ENCODE measurements at regions not wholly inside any gene's neighbourhood (a gene's known extent, or its start where the extent isn't known, plus 50 kb on each side); places are given as distances from the start of the nearest gene placed in this dataset.

DNA sequence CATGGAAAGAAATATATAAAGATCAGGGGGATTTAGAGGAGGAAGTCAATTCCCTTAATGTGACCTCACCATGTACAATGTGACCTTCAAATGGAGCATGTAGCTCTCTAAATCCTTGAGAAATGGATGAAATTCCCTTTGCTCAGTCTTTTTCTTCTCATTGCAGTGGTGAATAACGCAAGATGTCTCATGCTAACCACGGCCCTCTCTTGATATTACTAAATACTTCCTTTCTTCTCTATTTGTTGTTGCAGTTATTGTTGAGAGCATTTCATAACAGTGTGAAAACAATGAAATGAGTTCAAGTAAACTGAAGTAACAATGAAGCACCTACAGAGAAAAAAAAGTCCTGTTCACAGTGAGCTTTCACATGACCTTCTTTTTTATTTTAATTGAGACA, 55.6 kb downstream of the ZNF281 start:
- DNase-seq, result no peak

DNA sequence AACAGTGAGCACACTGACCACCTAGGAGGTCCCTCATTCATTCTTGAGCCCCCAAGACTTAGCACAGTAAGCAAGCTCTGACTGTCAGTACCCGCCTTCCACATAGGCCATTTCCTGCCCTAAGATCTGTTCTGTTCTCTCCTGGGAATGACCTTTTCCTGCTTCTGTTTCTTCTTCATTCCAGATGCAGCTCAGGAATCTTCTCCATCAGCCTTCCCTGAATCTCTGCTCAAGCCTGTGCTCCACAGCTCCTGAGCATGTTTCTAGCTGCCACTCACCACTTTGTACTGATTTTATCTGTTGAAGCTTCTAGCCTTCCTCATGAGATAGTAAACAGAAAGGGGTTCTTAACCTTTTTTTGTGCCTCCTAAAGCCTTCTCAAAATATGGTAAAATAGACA, 56.6 kb downstream of the ZNF281 start:
- DNase-seq, result no peak

DNA sequence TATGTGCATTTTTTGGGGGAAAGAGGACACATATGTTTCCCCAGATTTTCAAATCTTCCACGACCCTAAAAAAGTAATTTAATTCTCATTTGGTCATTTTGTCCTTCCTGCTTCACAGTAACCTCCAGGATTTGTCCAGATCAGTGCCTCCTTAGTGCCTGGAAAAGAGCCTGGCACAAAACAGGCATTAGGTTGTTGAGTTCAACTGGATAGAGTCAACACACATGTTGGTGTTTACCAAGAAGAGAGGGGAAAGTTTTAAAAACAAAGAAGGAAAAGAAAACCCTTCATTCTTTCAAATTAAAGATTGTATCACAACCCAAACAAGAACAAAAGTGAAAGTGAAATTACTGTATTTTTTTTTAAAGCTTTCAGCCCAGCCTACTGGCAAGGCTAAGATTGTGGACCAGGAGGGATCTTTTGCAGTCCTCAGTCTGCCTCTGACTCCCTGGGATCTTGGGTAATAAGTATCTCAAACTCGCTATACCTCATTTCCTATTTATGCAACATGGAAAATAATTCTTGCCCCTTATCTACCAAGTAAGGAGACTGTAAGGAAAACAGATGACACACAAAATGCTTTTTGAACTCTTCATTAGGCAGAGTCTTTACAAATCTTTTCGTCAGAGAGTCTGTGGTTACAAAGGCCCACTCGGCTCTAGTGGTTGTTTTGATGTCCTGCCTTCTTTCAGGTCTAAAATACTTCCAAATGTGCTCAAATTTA, 57.8 kb downstream of the ZNF281 start:
- no peak for DNase-seq

DNA sequence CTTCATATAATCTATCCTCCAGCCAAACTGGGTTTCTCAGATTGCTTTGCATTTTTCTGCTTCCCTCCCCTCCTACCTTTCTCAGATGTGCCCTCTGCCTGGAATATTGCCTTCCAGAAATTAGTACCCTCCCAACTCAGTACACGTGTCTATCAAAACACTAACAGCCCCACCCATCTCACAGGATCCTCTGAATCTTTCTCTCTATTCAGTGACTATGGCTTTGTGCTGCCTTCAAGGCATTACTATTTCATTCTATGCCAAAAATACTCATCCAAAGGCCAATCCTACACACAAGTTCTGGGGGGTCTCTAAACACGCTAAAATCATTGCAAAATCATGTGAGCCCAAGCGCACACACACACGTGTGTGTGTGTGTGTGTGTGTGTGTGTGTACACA, 58.4 kb downstream of the ZNF281 start:
- DNase-seq, result no peak

DNA sequence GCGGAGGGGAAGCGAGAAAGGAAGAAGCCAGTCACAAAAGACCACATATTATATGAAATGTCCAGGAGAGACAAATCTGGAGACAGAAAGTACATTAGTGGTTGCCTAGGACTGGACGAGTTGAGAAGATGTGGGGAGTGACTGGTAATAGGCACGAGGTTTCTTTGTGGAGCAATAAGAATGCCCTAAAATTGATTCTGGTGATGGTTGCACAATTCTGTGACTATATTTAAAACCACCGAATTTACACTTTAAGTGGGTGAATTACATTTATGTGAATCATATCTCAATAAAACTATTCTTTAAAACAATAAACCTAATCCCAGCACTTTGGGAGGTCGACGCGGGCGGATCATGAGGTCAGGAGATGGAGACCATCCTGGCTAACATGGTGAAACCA, 63.1 kb downstream of the ZNF281 start:
- DNase-seq, result no peak

DNA sequence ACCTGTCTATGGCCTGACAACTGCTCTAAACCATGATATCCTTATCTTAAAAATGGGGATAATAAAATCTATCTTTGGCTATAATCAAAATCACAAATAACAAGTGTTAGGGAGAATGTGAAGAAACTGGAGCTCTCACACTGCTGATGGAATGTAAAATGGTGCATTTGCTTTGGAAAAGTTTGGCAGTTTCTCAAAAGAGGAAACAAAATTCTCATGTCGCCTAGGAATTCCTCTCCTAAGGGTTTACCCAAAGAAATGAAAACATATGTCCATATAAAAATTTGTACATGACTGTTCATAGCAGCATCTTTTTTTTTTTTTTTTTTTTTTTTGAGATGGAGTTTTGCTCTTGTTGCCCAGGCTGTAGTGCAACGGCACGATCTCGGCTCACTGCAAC, 64.3 kb downstream of the ZNF281 start:
- no peak for DNase-seq

DNA sequence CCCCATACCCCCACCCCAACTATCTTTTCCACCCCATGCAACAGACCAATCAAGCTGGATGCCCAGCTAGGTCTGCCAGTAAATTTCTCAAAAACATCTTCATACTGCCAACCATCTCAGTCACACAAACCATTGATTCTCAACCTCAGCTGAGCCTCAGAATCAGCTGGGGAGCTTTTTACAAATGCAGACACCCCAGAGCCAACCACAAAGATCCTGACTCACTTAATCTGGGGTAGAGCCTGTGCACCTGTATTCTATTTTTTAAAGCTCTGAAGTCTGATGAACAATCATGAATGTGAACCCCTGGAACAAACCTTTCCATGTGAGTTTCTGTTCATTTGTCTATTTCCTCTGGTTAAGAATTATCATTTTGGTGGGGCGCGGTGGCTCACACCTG, 66.0 kb downstream of the ZNF281 start:
- DNase-seq, result no peak

DNA sequence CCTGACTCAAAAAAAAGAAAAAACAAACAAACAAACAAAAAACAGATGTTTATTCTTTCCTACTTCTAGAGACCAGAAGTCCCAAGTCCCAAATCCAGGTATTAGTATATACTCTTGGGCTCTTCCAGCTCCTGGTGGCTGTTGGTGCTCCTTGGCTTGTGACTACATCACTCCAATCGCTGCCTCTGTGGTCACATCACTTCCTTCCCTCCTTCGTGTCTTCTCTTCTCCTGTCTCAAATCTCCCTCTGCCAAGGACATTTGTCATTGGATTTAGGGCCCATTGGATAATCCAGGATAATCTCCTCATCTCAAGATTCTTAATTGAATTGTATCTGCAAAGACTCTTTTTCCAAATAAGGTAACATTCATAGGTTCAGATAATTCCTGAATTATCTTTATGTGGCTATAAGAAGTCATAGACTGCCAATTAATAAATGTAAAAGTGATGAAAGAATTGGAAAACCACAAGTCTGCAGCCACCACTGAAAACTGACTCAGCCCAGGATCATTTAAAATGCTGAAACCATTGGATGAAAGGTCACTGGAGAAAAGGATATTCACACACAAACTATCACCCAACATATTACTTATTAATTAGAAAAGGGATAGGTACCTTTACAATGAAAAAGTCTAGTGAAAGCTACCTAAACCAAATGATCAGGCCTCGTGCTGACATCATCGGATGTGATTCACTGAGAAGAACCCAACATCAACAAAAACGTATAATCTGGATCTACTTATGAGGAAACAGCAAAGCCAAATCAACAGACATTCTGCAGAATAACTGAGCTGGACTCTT, 67.1 kb downstream of the ZNF281 start:
- DNase-seq, result no peak

DNA sequence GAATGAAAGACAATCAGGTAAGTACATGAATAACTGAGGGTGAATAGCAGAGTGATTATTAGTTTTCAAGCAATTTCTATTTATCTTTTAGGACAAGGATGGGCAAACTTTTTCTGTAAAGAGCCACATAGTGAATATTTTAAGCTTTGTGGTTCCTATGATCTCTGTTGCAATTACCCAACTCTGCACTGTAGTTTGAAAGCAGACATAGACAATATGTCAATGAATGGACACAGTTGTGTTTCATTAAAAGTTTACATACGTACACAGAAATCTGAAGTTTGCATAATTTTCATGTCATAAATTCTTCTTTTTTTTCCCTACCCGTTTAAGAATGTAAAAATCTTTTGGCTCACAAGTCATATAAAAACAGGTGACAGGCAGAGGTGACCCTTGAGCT, 71.4 kb downstream of the ZNF281 start:
- DNase-seq, result no peak

DNA sequence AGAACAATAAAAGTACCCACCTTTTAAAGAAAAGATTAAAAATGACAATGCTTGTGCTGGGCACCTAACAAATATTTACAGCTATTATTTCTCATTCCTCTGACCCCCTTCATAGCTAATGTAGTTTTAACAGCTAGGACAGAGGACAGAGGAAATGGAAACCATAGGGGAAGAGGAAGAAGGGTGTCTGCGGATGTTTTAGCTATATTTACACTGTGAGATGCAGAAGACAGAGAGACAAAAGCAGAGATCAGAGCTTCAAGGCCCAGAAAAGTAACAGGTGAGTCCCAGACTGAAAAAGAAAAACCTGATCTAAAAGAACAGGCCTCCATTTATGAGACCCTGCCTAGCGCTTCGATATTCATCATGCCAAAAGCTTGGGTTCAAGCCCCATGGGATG, 72.0 kb downstream of the ZNF281 start:
- no peak for DNase-seq

DNA sequence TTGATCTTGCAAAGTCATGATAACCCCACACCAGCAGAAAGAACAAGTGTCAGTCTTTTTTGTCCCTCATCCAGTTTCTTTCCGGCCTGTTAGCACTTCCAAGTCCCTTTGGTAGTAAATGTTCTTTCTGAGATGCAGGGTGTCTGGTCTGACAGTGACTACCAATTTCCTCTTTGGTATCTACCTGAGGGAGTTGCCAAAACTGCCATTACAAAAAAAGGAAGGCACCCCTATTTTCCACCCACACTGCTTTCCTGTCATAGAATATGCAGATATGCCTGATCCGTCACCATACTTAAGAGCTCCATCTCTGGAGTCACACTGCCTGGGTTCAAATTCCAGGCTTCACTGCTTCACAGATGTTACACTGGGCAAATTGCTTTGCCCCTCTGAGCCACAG, 72.4 kb downstream of the ZNF281 start:
- no peak for DNase-seq

DNA sequence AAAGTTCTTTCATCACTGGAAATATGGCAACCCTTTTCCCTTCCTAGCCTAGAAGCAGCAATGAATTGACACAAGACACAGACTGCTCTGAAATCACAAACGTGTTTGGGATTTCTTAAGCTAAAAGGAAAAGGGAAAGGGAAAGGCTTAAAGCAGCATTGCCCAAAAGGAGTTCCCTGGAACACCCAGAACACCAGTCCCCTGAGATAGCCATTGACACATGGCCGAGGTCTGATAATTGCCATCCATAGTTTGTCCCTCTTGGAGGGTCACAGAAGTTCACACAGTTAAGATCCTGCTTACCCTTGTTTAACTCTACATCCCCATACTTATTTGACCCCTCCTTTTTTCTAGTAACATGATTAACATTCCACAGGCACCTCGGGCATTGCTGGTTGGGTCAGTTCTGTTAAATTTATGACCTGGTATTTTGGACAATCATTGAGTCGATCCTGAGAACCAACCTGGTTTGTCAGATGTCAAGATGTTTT, 72.9 kb downstream of the ZNF281 start:
- no peak for DNase-seq

DNA sequence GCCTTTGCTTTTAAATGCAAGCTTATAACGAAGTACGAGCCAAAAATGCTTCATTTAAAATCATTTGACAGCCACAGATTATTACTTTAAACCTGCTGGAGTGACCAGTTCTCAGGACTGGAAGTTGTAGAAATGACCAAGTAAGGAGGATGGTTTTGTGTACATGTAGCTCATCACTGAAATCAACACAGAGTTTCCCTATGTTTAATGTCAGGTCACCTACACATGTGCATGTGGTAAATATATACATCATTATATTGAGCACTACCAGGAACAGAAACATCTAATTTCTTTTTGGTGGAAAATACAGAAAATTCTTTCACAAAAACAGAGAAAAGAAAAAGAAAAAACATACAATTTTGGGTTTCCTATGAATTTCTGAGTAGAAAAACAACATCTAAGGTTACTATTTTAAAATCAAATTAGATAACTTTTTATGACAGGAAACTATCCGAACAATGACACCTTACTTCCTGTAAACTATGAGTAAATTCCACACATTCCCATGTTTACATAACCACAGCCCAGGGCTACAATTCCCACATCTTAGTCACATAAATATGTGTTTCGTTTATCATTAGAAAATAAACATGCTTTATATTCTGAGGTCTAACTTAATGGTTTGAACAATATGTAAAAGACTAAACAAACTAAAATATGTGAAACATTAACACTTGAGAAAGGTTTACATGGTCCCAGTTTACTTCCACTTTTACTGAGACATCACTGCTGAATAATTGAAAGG, 73.6 kb downstream of the ZNF281 start:
- DNase-seq, result no peak

DNA sequence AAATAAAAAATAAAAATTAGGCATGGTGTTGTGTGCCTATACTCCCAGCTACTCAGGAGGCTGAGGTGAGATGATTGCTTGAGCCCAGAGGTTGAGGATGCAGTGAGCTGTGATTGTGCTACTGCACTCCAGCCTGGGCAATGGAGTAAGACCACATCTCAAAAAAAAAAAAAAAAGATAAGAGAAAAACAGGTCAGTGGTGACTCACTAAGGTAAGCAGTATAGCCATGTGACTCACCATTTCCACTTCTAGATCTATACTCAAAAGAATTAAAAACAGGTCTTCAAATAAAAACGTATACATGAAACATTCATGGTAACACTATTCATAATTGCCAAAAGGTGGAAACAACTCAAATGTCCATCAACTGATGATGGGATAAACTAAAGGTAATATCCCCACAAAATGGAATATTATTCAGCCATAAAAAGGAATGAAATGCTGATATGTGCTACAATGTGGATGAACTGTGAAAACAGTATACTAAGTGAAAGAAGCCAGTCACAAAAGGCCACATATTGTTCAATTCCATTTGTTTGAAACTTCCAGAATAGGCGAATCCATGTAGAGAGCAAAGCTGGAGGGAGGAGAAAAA, 75.1 kb downstream of the ZNF281 start:
- DNase-seq, result no peak

DNA sequence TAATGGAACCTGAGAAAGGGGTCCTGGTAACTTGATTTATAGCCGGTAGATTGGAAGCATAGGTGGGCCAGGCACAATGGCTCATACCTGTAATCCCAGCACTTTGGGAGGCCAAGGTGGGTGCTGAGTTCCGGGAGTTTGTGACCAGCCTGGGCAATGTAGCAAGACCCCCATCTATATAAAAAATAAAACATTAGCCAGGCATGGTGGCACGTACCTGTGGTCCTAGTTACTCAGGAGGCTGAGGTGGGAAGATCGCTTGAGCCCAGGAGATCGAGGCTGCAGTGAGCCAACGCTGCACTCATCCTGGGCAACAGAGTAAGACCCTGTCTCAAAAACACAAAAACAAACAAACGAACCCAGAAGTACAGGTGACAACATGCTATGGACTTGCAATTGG, 76.5 kb downstream of the ZNF281 start:
- DNase-seq, result no peak

DNA sequence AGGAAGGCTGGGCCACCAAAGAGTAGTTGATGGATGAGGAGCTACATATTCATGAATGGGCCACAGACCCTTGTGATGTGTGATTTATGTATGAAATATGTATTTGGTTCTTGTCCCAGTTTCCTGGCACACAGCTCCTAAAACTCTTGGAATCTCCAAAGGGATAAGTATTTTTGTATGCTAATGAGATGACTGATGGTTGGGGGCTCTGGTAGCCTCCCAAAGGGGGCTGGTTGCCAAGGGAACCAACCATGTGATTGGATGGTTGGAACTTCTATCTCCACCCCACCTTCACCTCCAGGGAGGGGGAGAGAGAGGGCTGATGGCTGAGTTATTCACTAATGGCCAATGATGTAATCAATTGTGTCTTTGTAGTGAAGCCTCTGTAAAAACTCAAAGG, 77.1 kb downstream of the ZNF281 start:
- no peak for DNase-seq

DNA sequence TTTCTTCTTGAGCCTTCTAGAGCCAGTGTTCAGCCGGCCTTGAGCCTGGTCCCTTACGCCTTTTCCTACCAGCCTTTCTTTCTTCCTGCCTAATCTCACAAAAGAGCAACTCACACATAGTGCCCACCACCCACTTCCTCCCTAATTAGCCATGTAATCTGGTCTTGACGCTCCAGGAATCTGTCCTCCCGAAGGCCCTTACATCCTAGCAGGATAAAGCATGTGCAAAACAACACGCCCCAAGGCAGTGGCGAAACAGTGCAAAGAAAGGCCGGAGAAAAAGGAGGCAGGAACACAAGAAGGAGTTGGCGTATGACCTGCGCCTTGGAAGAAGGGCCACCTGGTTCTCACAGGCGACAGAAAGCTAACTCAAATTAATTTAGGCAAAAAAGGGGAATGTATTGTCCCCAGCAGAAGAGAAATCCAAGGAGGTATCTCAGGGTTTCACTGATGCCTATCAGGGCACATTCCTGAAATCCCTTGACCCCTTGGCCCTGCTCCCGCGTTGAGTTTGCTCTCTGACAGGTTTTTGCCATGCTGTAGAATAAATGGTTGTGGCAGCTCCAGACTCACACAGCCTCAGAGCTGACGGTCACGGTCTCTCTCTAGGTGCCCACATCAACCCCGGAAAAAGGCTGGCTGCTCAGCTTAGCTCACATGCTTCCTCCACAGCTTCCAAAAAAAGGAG, 79.0 kb downstream of the ZNF281 start:
- no peak for DNase-seq

DNA sequence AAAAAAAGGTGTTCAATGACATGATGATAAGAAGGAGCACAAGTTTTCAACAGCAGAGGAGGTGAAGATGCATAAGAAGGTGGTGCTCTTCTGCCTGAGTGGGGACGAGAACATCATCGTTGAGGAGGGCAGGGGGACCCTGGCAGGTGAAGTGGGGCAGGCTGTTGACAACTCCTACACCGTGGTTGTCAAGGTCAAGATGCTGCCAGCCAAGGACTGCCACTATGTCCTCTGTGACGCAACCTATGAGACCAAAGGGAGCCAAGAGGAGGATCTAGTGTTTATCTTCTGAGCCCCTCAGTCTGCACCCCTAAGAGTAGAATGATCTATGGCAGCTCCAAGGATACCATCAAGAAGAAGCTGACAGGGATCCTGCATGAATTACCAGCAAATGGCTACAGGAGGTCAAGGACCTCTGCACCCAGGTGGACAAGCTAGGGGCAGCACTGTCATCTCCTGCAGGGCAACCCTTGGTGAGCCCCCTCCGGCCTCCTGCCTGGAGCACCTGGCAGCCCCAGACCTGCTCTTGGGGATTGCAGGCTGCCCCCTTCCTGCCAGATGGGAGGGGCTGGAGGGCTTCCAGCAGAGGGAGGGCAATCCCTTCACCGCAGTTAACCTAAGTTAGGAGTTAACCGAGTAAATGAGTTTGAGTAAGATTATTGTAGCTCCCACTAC, 80.5 kb downstream of the ZNF281 start:
- DNase-seq, result no peak

DNA sequence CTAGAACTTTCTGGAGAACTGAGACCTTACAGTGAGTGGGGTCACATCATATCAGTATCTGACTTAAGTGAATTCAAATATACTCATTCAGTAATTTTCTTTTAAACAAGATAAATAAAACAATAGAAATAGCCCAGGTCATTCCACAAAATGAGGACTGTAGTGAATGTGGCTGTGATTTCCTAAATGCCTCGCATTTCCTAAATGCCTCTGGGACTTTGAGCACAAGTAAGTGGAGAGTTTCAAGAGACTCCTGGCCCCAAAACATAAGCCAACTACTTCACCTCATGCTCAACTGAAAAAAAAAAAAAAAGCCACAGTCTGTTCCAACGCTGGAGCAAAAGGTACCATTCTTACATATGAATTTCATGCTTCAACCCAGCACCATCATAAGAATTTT, 81.5 kb downstream of the ZNF281 start:
- DNase-seq, result no peak

DNA sequence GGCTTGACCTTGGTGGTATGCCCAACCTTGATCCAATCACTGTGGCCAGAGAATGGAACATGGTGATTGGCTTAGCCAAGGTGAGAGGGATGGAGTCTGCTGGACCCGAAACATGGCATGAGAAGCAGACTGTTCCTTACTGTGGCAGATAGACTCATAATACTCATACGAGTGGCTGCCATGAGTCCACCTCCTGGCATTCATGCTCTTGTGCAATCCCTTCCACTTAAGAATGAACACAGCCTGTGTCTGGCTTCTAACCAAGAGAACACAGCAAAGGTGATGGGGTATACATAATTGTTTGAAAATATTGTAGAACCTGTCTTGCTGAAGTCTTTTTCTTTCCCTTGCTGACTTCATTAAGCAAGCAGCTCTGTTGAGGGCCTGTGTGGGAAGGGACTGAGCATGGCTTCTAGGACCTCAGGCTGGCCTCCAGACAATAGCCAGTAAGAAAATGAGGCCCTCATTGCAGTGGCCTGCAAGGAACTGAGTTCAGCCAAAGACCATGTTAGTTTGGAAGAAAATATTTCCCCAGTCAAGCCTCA, 85.9 kb downstream of the ZNF281 start:
- no peak for DNase-seq

DNA sequence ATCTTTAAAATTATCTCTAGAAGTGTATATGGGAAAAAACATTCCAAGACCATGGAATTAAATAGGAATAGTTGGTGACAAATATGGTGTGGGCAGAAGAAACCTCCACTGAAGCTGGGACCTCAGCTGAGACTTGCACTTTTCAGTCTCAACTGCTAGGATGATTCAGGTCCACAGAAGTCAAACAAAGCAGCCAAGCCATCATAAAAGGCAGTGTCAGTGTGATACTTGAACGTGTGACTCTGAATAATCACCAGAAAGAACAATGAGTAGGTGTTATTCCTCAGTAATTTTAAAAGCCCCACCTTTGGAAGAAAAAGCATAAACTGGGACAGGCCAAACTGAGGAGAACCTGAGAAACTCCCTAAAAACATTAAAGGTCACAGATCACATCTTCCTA, 90.7 kb downstream of the ZNF281 start:
- DNase-seq, result no peak

DNA sequence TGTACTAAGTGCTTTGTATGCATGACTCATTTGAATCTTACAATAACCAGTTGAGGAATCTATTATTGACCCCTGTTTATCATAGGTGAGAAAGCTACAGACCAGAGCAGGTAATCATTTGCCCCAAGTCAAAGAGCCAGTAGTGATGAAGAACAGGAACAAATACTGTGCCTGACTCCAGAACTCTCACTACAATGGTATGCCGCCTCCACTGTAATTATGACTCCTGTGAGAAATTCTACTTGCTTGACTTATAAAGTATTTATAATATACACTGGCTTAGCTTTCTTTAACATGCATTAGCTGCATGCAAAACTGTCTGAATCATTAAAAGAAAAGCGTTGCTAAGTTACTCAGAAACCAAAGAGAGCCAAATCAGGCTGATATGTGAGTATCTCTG, 92.6 kb downstream of the ZNF281 start:
- no peak for DNase-seq
